Suprapubic skin (tissue), 4 donors: ENCODE measurements at regions not wholly inside any gene's neighbourhood (a gene's known extent, or its start where the extent isn't known, plus 50 kb on each side); places are given as distances from the start of the nearest gene placed in this dataset.

Source experiments
- CTCF ChIP-seq, 2 donors: fragments of 200-600 bp in 1 of 2; fragments of 450-650 bp in 1 of 2; sonication (generic) in 1 of 2; IDR thresholded peaks; one replicate each; pipeline ENCODE4 v1.5.1; 2016 to 2019; ENCODE audit warnings: antibody characterized with exemption in 2 of 2, mild to moderate bottlenecking in 1 of 2, moderate library complexity in 1 of 2
- EP300 ChIP-seq: sonication (generic); formaldehyde crosslinking; IDR thresholded peaks from one replicate; pipeline ENCODE4 v1.6.1; 2017; ENCODE audit warnings: antibody characterized with exemption
- POLR2A ChIP-seq, 2 donors: fragments of 450-650 bp; IDR thresholded peaks; one replicate each; pipeline ENCODE4 v1.6.1; 2017; ENCODE audit warnings: antibody characterized with exemption in 2 of 2, mild to moderate bottlenecking in 2 of 2, moderate library complexity in 2 of 2
- POLR2AphosphoS5 ChIP-seq, 3 donors: sonication (generic); formaldehyde crosslinking; IDR thresholded peaks; one replicate each; pipeline ENCODE4 v1.6.1; 2017; ENCODE audit warnings: antibody characterized with exemption in 3 of 3

GRCh38 chr1:29428997-29429396 lies 192.7 kb downstream of the PTPRU start:
- TF ChIP-seq POLR2A (IDR thresholded peaks at IDR 0.05) (no peak), POLR2AphosphoS5 (IDR thresholded peaks at IDR 0.05) (no peak), EP300 (no peak), CTCF (IDR thresholded peaks at IDR 0.05) (no peak)
